ENCODE measurements at regions not wholly inside any gene's neighbourhood (a gene's known extent, or its start where the extent isn't known, plus 50 kb on each side); places are given as distances from the start of the nearest gene placed in this dataset.

DNA sequence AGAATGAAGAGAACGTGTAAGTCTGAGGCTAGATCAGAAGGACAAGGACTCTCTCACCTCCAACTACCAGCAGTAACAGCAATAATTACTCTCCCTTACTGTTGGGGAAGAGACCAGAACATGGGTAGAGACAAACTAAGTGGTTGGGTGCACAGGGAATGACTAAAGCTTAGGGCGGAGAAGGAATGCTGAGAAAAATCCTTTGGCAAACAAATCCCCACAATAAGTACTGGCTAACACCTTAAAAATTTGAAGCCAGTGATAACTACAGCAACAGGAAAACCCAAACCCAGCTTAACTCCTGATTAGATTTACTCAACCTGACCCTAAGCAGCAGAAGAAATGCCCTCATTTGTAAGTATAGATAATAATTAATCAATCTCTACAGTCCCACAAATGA, 759.0 kb downstream of the AACS start:
- ATAC-seq (no peak), DNase-seq (no peak)
- Mint-ChIP-seq H3K4me1 (no peaks in the 10 kb centered on the region), H3K4me3 (no peak overlapping the region), H3K27ac (no peak overlapping the region), H3K36me3 (no peaks in the 10 kb centered on the region), H3K9me3 (peaks cover 5 to 16% of the 10 kb centered on the region in 2 donors), H3K27me3 (ENCODE audit: low read depth in 2 of 2) (no peaks in the 10 kb centered on the region)
- peaks cover 7% of the 10 kb centered on the region for H3K9me3 ChIP-seq (ENCODE audit: control insufficient read depth, insufficient read depth, low read length)
- no peaks in the 10 kb centered on the region for H3K36me3 ChIP-seq (ENCODE audit: control insufficient read depth, insufficient read depth, low read length)
- WGBS (ENCODE audit: insufficient coverage), result 94% methylated on average over 2 of the region's 2 CpGs
- no peak overlapping the region for H3K27ac ChIP-seq (ENCODE audit: low read length)
- intact Hi-C loops (cut with micrococcal nuclease), result no loop called here
- H3K4me3 ChIP-seq (ENCODE audit: low read length), result no peak overlapping the region
- no peaks in the 10 kb centered on the region for H3K27me3 ChIP-seq (ENCODE audit: control insufficient read depth, insufficient read depth, low read length)
- no peaks in the 10 kb centered on the region for H3K4me1 ChIP-seq (ENCODE audit: control insufficient read depth, insufficient read depth, low read length)
- TF ChIP-seq, protein P1, sequence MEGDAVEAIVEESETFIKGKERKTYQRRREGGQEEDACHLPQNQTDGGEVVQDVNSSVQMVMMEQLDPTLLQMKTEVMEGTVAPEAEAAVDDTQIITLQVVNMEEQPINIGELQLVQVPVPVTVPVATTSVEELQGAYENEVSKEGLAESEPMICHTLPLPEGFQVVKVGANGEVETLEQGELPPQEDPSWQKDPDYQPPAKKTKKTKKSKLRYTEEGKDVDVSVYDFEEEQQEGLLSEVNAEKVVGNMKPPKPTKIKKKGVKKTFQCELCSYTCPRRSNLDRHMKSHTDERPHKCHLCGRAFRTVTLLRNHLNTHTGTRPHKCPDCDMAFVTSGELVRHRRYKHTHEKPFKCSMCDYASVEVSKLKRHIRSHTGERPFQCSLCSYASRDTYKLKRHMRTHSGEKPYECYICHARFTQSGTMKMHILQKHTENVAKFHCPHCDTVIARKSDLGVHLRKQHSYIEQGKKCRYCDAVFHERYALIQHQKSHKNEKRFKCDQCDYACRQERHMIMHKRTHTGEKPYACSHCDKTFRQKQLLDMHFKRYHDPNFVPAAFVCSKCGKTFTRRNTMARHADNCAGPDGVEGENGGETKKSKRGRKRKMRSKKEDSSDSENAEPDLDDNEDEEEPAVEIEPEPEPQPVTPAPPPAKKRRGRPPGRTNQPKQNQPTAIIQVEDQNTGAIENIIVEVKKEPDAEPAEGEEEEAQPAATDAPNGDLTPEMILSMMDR (IDR thresholded peaks at IDR 0.05), result no peak

DNA sequence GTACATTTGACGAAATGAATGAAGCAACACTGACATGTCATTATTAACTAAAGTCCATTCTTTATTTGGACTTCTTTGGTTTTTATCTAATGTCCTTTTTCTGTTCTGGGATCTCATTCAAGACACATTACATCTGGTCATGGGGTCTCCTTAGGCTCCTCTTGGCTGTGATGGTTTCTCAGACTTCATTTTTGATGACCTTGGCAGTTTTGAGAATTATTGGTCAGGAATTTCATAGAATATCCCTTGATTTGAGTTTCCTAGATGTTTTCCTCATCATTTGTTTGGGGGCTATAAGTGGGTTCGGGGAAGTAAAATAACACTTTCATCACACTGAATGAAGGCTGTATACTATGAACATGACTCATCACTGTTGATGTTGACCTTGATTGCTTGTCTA, 770.6 kb downstream of the AACS start:
- no peak overlapping the region for H3K4me3 ChIP-seq (ENCODE audit: low read length)
- 100% methylated on average over 2 of the region's 2 CpGs for WGBS (ENCODE audit: insufficient coverage)

DNA sequence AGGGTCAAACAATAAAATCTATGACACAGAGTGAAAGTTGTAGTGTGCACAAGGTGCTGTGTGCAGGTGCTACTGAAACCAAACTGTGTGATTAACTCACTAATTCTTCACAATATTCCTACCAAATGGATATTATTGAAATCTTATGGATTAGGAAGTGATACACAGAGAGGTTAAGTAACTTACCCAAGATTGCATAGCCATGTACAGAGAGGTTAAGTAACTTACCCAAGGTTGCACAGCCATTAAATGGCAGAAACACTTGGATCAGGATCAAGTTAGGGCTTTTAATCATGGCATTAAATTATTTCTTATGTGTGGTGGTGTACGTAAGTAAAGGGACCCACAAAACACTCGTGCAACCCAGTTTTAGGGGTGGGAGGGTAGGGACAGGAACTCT, 771.4 kb downstream of the AACS start:
- no peak for DNase-seq
- Histone ChIP-seq H3K27me3 (ENCODE audit: control insufficient read depth, insufficient read depth, low read length) (no peaks in the 10 kb centered on the region), H3K27ac (ENCODE audit: low read length) (no peak overlapping the region), H3K9me3 (ENCODE audit: control insufficient read depth, insufficient read depth, low read length) (peaks cover 3% of the 10 kb centered on the region), H3K36me3 (ENCODE audit: control insufficient read depth, insufficient read depth, low read length) (no peaks in the 10 kb centered on the region), H3K4me3 (ENCODE audit: low read length) (no peak overlapping the region), H3K4me1 (ENCODE audit: control insufficient read depth, insufficient read depth, low read length) (no peaks in the 10 kb centered on the region)
- WGBS (ENCODE audit: insufficient coverage), result 86% methylated on average over 2 of the region's 2 CpGs
- H3K36me3 Mint-ChIP-seq, result no peaks in the 10 kb centered on the region
- H3K27me3 Mint-ChIP-seq (ENCODE audit: low read depth in 2 of 2), result no peaks in the 10 kb centered on the region
- H3K27ac Mint-ChIP-seq, result no peak overlapping the region
- no peaks in the 10 kb centered on the region for H3K4me1 Mint-ChIP-seq
- peaks cover 2 to 7% of the 10 kb centered on the region in 2 donors for H3K9me3 Mint-ChIP-seq
- ATAC-seq, result no peak
- intact Hi-C loops (cut with micrococcal nuclease), result no loop called here
- TF ChIP-seq, protein P1 (IDR thresholded peaks at IDR 0.05), result no peak
- no peak overlapping the region for H3K4me3 Mint-ChIP-seq

More for the DNA sequence above, 770.6 kb downstream of the AACS start:
- no peak overlapping the region for H3K27ac Mint-ChIP-seq
- no peak for DNase-seq
- H3K4me1 ChIP-seq (ENCODE audit: control insufficient read depth, insufficient read depth, low read length), result no peaks in the 10 kb centered on the region
- ATAC-seq, result no peak
- H3K27me3 ChIP-seq (ENCODE audit: control insufficient read depth, insufficient read depth, low read length), result no peaks in the 10 kb centered on the region
- H3K36me3 ChIP-seq (ENCODE audit: control insufficient read depth, insufficient read depth, low read length), result no peaks in the 10 kb centered on the region
- no peaks in the 10 kb centered on the region for H3K27me3 Mint-ChIP-seq (ENCODE audit: low read depth in 2 of 2)
- no peak overlapping the region for H3K4me3 Mint-ChIP-seq
- H3K36me3 Mint-ChIP-seq, result no peaks in the 10 kb centered on the region
- H3K4me1 Mint-ChIP-seq, result no peaks in the 10 kb centered on the region
- H3K9me3 ChIP-seq (ENCODE audit: control insufficient read depth, insufficient read depth, low read length), result peaks cover 3% of the 10 kb centered on the region
- TF ChIP-seq, protein P1 (IDR thresholded peaks at IDR 0.05), result no peak
- intact Hi-C loops (cut with micrococcal nuclease), result no loop called here
- H3K27ac ChIP-seq (ENCODE audit: low read length), result no peak overlapping the region
- H3K9me3 Mint-ChIP-seq, result peaks cover 2 to 7% of the 10 kb centered on the region in 2 donors

DNA sequence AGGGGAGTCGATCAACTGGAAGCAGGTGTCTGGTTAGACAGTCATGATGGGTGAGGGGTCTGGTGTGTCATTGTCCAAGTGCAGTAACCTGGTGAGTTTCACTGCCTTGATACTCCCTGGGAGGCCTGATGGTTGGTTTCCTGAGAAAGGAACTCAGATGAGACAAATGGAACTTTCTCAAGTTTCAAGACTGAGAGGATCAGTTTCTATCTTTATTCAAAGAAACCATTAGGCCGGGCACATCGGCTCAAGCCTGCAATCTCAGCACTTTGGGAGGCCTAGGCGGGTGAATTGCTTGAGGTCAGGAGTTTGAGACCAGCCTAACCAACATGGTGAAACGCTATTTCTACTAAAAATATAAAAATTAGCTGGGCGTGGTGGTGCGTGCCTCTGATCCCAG, 776.1 kb downstream of the AACS start:
- TF ChIP-seq, protein P1 (IDR thresholded peaks at IDR 0.05), result no peak
- Histone ChIP-seq H3K36me3 (ENCODE audit: control insufficient read depth, insufficient read depth, low read length) (no peaks in the 10 kb centered on the region), H3K27ac (ENCODE audit: low read length) (no peak overlapping the region), H3K9me3 (ENCODE audit: control insufficient read depth, insufficient read depth, low read length) (peaks cover 3% of the 10 kb centered on the region), H3K27me3 (ENCODE audit: control insufficient read depth, insufficient read depth, low read length) (no peaks in the 10 kb centered on the region), H3K4me3 (ENCODE audit: low read length) (no peak overlapping the region), H3K4me1 (ENCODE audit: control insufficient read depth, insufficient read depth, low read length) (no peaks in the 10 kb centered on the region)
- 80% methylated on average over 7 of the region's 7 CpGs for WGBS (ENCODE audit: insufficient coverage)
- H3K27me3 Mint-ChIP-seq (ENCODE audit: low read depth in 2 of 2), result no peaks in the 10 kb centered on the region
- H3K9me3 Mint-ChIP-seq, result peaks cover 0 to 9% of the 10 kb centered on the region in 2 donors
- H3K36me3 Mint-ChIP-seq, result no peaks in the 10 kb centered on the region
- DNase-seq, result no peak
- no peaks in the 10 kb centered on the region for H3K4me1 Mint-ChIP-seq
- ATAC-seq, result no peak
- intact Hi-C loops (cut with micrococcal nuclease), result no loop called here
- no peak overlapping the region for H3K4me3 Mint-ChIP-seq
- H3K27ac Mint-ChIP-seq, result no peak overlapping the region

Measured in natural killer cell (primary cell).